HCT116 (cell line): ENCODE measurements at regions not wholly inside any gene's neighbourhood (a gene's known extent, or its start where the extent isn't known, plus 50 kb on each side); places are given as distances from the start of the nearest gene placed in this dataset.

Source experiments
- ATAC-seq: fragments of 200-7000 bp; cut with Tn5 transposase; 2 replicates; pipeline ENCODE4 v1.9.1; 2020; ENCODE audit warnings: mild to moderate bottlenecking, moderate library complexity
- BruUV-seq: library from RNA; stranded (reverse); fragments of 400-500 nt; replicated peaks from 2 replicates; lab custom pipeline; 2021; lab: Mats Ljungman, UMichigan
- CTCF ChIA-PET: fragments of 300-600 bp; sonication (Branson Sonifier 250); formaldehyde crosslinking; loops from one replicate; lab custom pipeline; 2021; ENCODE audit warnings: antibody characterized with exemption; lab: Charles Lee
- POLR2A ChIA-PET: fragments of 300-600, 350-600 bp; sonication (Branson Sonifier 250); formaldehyde crosslinking; loops from one replicate; lab custom pipeline; 2021; ENCODE audit warnings: antibody characterized with exemption; lab: Charles Lee
- RAD21 ChIA-PET, 2 experiments: fragments of 300-600 bp; sonication (Branson Sonifier 250); formaldehyde crosslinking; loops; one replicate each; lab custom pipeline; 2023; ENCODE audit warnings: low total read pairs in 2 of 2; ENCODE audit not compliant: uncharacterized antibody in 2 of 2, unreplicated experiment in 2 of 2, low non-redundant PET in 1 of 2; lab: Charles Lee
- DNase-seq: peaks from one replicate; pipeline ENCODE4 v3.0.0-alpha.2; 2010; ENCODE audit warnings: low read depth, low spot score
- H2AFZ ChIP-seq: fragments of 200-600 bp; shearing (Covaris generic), sonication (generic); 2 replicates; pipeline ENCODE4 v1.6.1; 2017; ENCODE audit warnings: low read depth, mixed run types, mixed read lengths, antibody characterized with exemption, low read length; ENCODE audit not compliant: poor library complexity, severe bottlenecking
- H3K27ac ChIP-seq: 2 replicates; pipeline ENCODE4 v1.5.1; 2012; ENCODE audit warnings: low read depth, low read length
- H3K27me3 ChIP-seq: fragments of 200-600 bp; sonication (generic); 2 replicates; pipeline ENCODE4 v1.6.1; 2016; ENCODE audit warnings: mixed run types, low read length, mixed read lengths; ENCODE audit not compliant: insufficient read depth
- H3K36me3 ChIP-seq, 2 experiments: fragments of 200-500 bp in 1 of 2; fragments of 200-600 bp in 1 of 2; sonication (Bioruptor generic) in 1 of 2; sonication (generic) in 1 of 2; 2 replicates each; pipeline versions ENCODE4 v1.5.1 to v1.6.1; 2014 to 2016; ENCODE audit warnings: low read length in 2 of 2, inconsistent platforms in 1 of 2, mixed read lengths in 1 of 2, mixed run types in 1 of 2; ENCODE audit not compliant: insufficient read depth in 2 of 2, control insufficient read depth in 1 of 2
- H3K4me1 ChIP-seq, 2 experiments: fragments of 200-600 bp in 1 of 2; sonication (generic) in 1 of 2; 2 replicates each; pipeline versions ENCODE4 v1.5.1 to v1.6.1; 2012 to 2017; ENCODE audit warnings: low read length in 2 of 2, inconsistent platforms in 1 of 2, mild to moderate bottlenecking in 1 of 2, mixed read lengths in 1 of 2, mixed run types in 1 of 2, moderate library complexity in 1 of 2; ENCODE audit not compliant: insufficient read depth in 2 of 2, control insufficient read depth in 1 of 2
- H3K4me2 ChIP-seq: fragments of 200-600 bp; sonication (generic); 2 replicates; pipeline ENCODE4 v1.6.1; 2017; ENCODE audit warnings: mixed run types, low read length, mixed read lengths
- H3K4me3 ChIP-seq, 2 experiments: fragments of 200-600 bp in 1 of 2; sonication (generic) in 1 of 2; replicated peaks in 1 of 2; 2 replicates each; pipeline ENCODE4 v1.5.1; 2011 to 2016; ENCODE audit warnings: low read length in 2 of 2, control low read depth in 1 of 2, low read depth in 1 of 2, mild to moderate bottlenecking in 1 of 2, mixed read lengths in 1 of 2, mixed run types in 1 of 2
- H3K79me2 ChIP-seq: fragments of 200-600 bp; sonication (generic); 2 replicates; pipeline ENCODE4 v1.6.1; 2017; ENCODE audit warnings: mild to moderate bottlenecking, mixed run types, low read length, moderate library complexity, mixed read lengths; ENCODE audit not compliant: insufficient read depth
- H3K9ac ChIP-seq: fragments of 200-600 bp; sonication (generic); 2 replicates; pipeline ENCODE4 v1.6.1; 2016; ENCODE audit warnings: low read length, mixed read lengths
- H3K9me2 ChIP-seq: fragments of 200-600 bp; sonication (generic), shearing (Covaris generic); 2 replicates; pipeline ENCODE4 v1.6.1; 2017; ENCODE audit warnings: mixed run types, mild to moderate bottlenecking, moderate library complexity; ENCODE audit not compliant: insufficient read depth
- H3K9me3 ChIP-seq, 2 experiments: fragments of 200-500 bp in 1 of 2; fragments of 200-600 bp in 1 of 2; sonication (Bioruptor generic) in 1 of 2; sonication (generic) in 1 of 2; 2 replicates each; pipeline ENCODE4 v1.6.1; 2014 to 2017; ENCODE audit warnings: low read length in 2 of 2, mixed read lengths in 2 of 2, inconsistent platforms in 1 of 2, low read depth in 1 of 2, mild to moderate bottlenecking in 1 of 2, mixed run types in 1 of 2, moderate library complexity in 1 of 2; ENCODE audit not compliant: control insufficient read depth in 1 of 2, insufficient read depth in 1 of 2
- H4K20me1 ChIP-seq: fragments of 200-600 bp; sonication (generic), shearing (Covaris generic); 2 replicates; pipeline ENCODE4 v1.6.1; 2017; ENCODE audit warnings: mixed run types, mild to moderate bottlenecking, moderate library complexity; ENCODE audit not compliant: insufficient read depth
- ATF3 ChIP-seq: IDR thresholded peaks from 2 replicates; pipeline ENCODE4 v1.6.1; 2012
- CEBPB ChIP-seq: IDR thresholded peaks from 2 replicates; pipeline ENCODE4 v1.6.1; 2012; ENCODE audit warnings: low read depth
- CTCF ChIP-seq, 3 experiments: fragments of 200-600 bp in 1 of 3; sonication (generic) in 1 of 3; IDR thresholded peaks in 2 of 3; conservative IDR thresholded peaks in 1 of 3; 2 replicates each; pipeline ENCODE4 v1.5.1; 2012 to 2017; ENCODE audit warnings: low read depth in 2 of 3, low read length in 2 of 3, antibody characterized with exemption in 1 of 3, borderline replicate concordance in 1 of 3, control low read depth in 1 of 3, mild to moderate bottlenecking in 1 of 3, mixed read lengths in 1 of 3, mixed run types in 1 of 3, moderate library complexity in 1 of 3; ENCODE audit not compliant: insufficient read depth in 1 of 3
- ELF1 ChIP-seq: IDR thresholded peaks from 2 replicates; pipeline ENCODE4 v1.6.1; 2012; ENCODE audit warnings: low read depth, borderline replicate concordance
- EZH2phosphoT487 ChIP-seq: fragments of 200-600 bp; IDR thresholded peaks from 2 replicates; pipeline ENCODE4 v1.6.1; 2018; ENCODE audit warnings: antibody characterized with exemption, borderline replicate concordance
- REST ChIP-seq: IDR thresholded peaks from 2 replicates; pipeline ENCODE4 v1.6.1; 2012; ENCODE audit warnings: low read depth
- SIN3A ChIP-seq: IDR thresholded peaks from 2 replicates; pipeline ENCODE4 v1.6.1; 2012; ENCODE audit warnings: low read depth
- SP1 ChIP-seq: IDR thresholded peaks from 2 replicates; pipeline ENCODE4 v1.6.1; 2012; ENCODE audit warnings: low read depth
- SRF ChIP-seq: IDR thresholded peaks from 2 replicates; pipeline ENCODE4 v1.6.1; 2012; ENCODE audit warnings: low read depth
- TCF7L2 ChIP-seq: IDR thresholded peaks from 2 replicates; pipeline ENCODE4 v1.7.0; 2011; ENCODE audit warnings: borderline replicate concordance, inconsistent platforms; ENCODE audit not compliant: insufficient read depth, insufficient read length; ENCODE audit errors: extremely low read depth
- YY1 ChIP-seq: IDR thresholded peaks from 2 replicates; pipeline ENCODE4 v1.6.1; 2011; ENCODE audit warnings: low read length, low read depth, moderate library complexity, mild to moderate bottlenecking; ENCODE audit not compliant: insufficient replicate concordance; ENCODE audit errors: extremely low read depth
- ZBTB33 ChIP-seq: IDR thresholded peaks from 2 replicates; pipeline ENCODE4 v1.6.1; 2011; ENCODE audit warnings: mild to moderate bottlenecking, low read length, moderate library complexity; ENCODE audit not compliant: insufficient replicate concordance; ENCODE audit errors: extremely low read depth
- intact Hi-C: fragments of 100-400 bp; cut with micrococcal nuclease; formaldehyde crosslinking; loops from 2 replicates; pipeline ENCODE4 v1.10.0; 2022

GRCh38 chr9:85192750-85193149 is 523.2 kb downstream of the NTRK2 start:
- H2AFZ ChIP-seq = no peak overlapping the region
- ATAC-seq (no peak), DNase-seq (no peak)
- RAD21 ChIA-PET = no interaction called here
- H3K9me3 ChIP-seq = no peaks in the 10 kb centered on the region
- no peaks in the 10 kb centered on the region for H3K4me1 ChIP-seq
- CTCF ChIA-PET = no interaction called here
- no peak overlapping the region for H3K9ac ChIP-seq
- POLR2A ChIA-PET = no interaction called here
- H3K36me3 ChIP-seq = no peaks in the 10 kb centered on the region
- H4K20me1 ChIP-seq = no peaks in the 10 kb centered on the region
- BruUV-seq = no TSS peak
- no peak overlapping the region for H3K4me2 ChIP-seq
- peaks cover 10% of the 10 kb centered on the region; the same call in 1 of the 2 replicates for H3K27me3 ChIP-seq
- no peaks in the 10 kb centered on the region for H3K79me2 ChIP-seq
- no peak overlapping the region for H3K27ac ChIP-seq
- TF ChIP-seq YY1 = no peak
- TF ChIP-seq CTCF (IDR thresholded peaks at IDR 0.05 in 2 of 3, conservative IDR thresholded peaks at IDR 0.05 in 1 of 3; ENCODE audit: borderline replicate concordance in 1 of 3, insufficient read depth in 1 of 3, low read depth in 2 of 3, low read length in 2 of 3) = no peak
- no peak for TF ChIP-seq SRF
- TF ChIP-seq ZBTB33 = no peak
- TF ChIP-seq TCF7L2 = no peak
- no peak for TF ChIP-seq REST
- no peak for TF ChIP-seq ELF1
- TF ChIP-seq EZH2phosphoT487 = no peak
- TF ChIP-seq SIN3A = no peak
- no peak for TF ChIP-seq ATF3
- no peak for TF ChIP-seq SP1
- TF ChIP-seq CEBPB = no peak
- no peak overlapping the region for H3K4me3 ChIP-seq
- H3K9me2 ChIP-seq = no peaks in the 10 kb centered on the region
- intact Hi-C loops = no loop called here
